ENCODE measurements at regions not wholly inside any gene's neighbourhood (a gene's known extent, or its start where the extent isn't known, plus 50 kb on each side); places are given as distances from the start of the nearest gene placed in this dataset.
"Not testable (repeated sequence)": the region's sequence is repeated elsewhere in the genome, so short reads cannot be mapped to it uniquely, and the experiment has no call there.

GRCh38 chr6:22150368-22151035 is 146.3 kb downstream of the PRL start:
- DNase-seq (ENCODE audit: low read depth in 4 of 4, low spot score in 2 of 4), result no peak

- no peak for DNase-seq (ENCODE audit: low read depth in 4 of 4, low spot score in 2 of 4)
These were observed 144.9 kb downstream of the PRL start for GRCh38 chr6:22151892-22152291.

- no peak for DNase-seq (ENCODE audit: low read depth in 4 of 4, low spot score in 2 of 4)
These were observed 144.0 kb downstream of the PRL start for GRCh38 chr6:22152841-22153240.

- no peak for DNase-seq (ENCODE audit: low read depth in 4 of 4, low spot score in 2 of 4)
These were observed 143.3 kb downstream of the PRL start for GRCh38 chr6:22153384-22154158.

GRCh38 chr6:22155551-22155950 is 141.3 kb downstream of the PRL start:
- DNase-seq (ENCODE audit: low read depth in 4 of 4, low spot score in 2 of 4), result no peak

GRCh38 chr6:22157233-22157632 is 139.6 kb downstream of the PRL start:
- no peak for DNase-seq (ENCODE audit: low read depth in 4 of 4, low spot score in 2 of 4)

GRCh38 chr6:22164236-22164635 is 132.6 kb downstream of the PRL start:
- DNase-seq (ENCODE audit: low read depth in 4 of 4, low spot score in 2 of 4), result no peak

- DNase-seq (ENCODE audit: low read depth in 4 of 4, low spot score in 2 of 4), result not testable (repeated sequence)
These were observed 125.8 kb downstream of the PRL start for GRCh38 chr6:22171006-22171405.

- not testable (repeated sequence) for DNase-seq (ENCODE audit: low read depth in 4 of 4, low spot score in 2 of 4)
These were observed 125.0 kb downstream of the PRL start for GRCh38 chr6:22171885-22172284.

- DNase-seq (ENCODE audit: low read depth in 4 of 4, low spot score in 2 of 4), result no peak
These were observed 123.5 kb downstream of the PRL start for GRCh38 chr6:22173311-22173710.

GRCh38 chr6:22180250-22180649 is 116.6 kb downstream of the PRL start:
- not testable (repeated sequence) for DNase-seq (ENCODE audit: low read depth in 4 of 4, low spot score in 2 of 4)

GRCh38 chr6:22184371-22184770 is 112.5 kb downstream of the PRL start:
- DNase-seq (ENCODE audit: low read depth in 4 of 4, low spot score in 2 of 4), result no peak

- DNase-seq (ENCODE audit: low read depth in 4 of 4, low spot score in 2 of 4), result no peak
These were observed 106.9 kb downstream of the PRL start for GRCh38 chr6:22189946-22190345.

- DNase-seq (ENCODE audit: low read depth in 4 of 4, low spot score in 2 of 4), result no peak
These were observed 102.5 kb downstream of the PRL start for GRCh38 chr6:22194188-22194921.

- DNase-seq (ENCODE audit: low read depth in 4 of 4, low spot score in 2 of 4), result no peak
These were observed 97.1 kb downstream of the PRL start for GRCh38 chr6:22199771-22200170.

- DNase-seq (ENCODE audit: low read depth in 4 of 4, low spot score in 2 of 4), result no peak
These were observed 92.7 kb downstream of the PRL start for GRCh38 chr6:22204153-22204552.

- DNase-seq (ENCODE audit: low read depth in 4 of 4, low spot score in 2 of 4), result no peak
These were observed 91.6 kb downstream of the PRL start for GRCh38 chr6:22205266-22205665.

- DNase-seq (ENCODE audit: low read depth in 4 of 4, low spot score in 2 of 4), result no peak
These were observed 90.7 kb downstream of the PRL start for GRCh38 chr6:22206106-22206505.

GRCh38 chr6:22208026-22208425 is 88.8 kb downstream of the PRL start:
- no peak for DNase-seq (ENCODE audit: low read depth in 4 of 4, low spot score in 2 of 4)

GRCh38 chr6:22214314-22214713 is 82.5 kb downstream of the PRL start:
- no peak for DNase-seq (ENCODE audit: low read depth in 4 of 4, low spot score in 2 of 4)

- DNase-seq (ENCODE audit: low read depth in 4 of 4, low spot score in 2 of 4), result not testable (repeated sequence)
These were observed 81.4 kb downstream of the PRL start for GRCh38 chr6:22215474-22215873.

- DNase-seq (ENCODE audit: low read depth in 4 of 4, low spot score in 2 of 4), result no peak
These were observed 78.4 kb downstream of the PRL start for GRCh38 chr6:22218410-22218809.

Measured in left renal cortex interstitium (tissue), 4 donors.